ENCODE measurements at regions not wholly inside any gene's neighbourhood (a gene's known extent, or its start where the extent isn't known, plus 50 kb on each side); places are given as distances from the start of the nearest gene placed in this dataset.
A peak's percentile ranks its signal among the peaks of the same experiment; 100 is the strongest.
"Not testable (repeated sequence)": the region's sequence is repeated elsewhere in the genome, so short reads cannot be mapped to it uniquely, and the experiment has no call there.

DNA sequence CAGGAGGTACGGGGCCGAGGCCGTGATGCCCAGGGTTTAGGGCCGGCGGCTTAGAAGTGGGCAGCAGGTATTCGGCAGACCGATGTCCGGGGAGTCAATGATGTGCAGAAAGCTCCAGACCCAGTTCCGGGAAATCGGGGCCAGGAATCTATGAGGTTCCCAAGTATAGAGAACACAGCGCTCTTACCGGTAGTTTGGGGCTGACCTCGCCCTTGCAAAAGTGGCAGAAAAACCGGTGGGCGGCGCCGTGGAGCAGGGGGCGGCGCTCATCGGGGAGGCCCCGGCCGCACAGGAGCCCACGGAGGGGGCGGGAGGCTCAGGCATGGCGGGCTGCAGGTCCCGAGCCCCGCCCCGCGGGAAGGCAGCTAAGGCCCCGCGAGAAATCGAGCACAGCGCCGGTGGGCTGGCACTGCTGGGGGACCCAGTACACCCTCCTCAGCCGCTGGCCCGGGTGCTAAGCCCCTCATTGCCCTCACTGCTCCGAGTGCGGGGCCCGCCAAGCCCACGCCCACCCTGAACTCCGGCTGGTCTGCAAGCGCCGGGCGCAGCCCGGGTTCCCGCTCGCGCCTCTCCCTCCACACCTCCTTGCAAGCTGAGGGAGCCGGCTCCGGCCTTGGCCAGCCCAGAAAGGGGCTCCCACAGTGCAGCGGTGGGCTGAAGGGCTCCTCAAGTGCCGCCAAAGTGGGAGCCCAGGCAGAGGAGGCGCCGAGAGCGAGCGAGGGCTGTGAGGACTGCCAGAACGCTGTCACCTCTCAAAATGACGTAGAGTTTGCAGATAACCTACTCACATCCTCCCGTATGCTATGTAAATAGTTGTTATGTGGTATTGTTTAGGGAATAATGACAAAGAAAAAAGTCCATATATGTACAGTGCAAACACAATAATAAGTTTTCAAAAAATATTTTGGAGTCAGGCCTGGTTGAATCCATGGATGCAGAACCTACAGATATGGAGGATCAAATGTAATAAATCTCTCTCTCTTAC is 80.6 kb upstream of the NBPF20 start:
- POLR2A ChIA-PET; H3K36me3 Mint-ChIP-seq (ENCODE audit: low read depth); H3K4me1 Mint-ChIP-seq (ENCODE audit: low read depth); H3K27ac Mint-ChIP-seq; H3K4me3 Mint-ChIP-seq; DNase-seq; H3K27me3 Mint-ChIP-seq (ENCODE audit: low read depth); CTCF ChIA-PET; H3K9me3 Mint-ChIP-seq (ENCODE audit: insufficient read depth): not testable (repeated sequence)
- ATAC-seq: peak; percentile 65

DNA sequence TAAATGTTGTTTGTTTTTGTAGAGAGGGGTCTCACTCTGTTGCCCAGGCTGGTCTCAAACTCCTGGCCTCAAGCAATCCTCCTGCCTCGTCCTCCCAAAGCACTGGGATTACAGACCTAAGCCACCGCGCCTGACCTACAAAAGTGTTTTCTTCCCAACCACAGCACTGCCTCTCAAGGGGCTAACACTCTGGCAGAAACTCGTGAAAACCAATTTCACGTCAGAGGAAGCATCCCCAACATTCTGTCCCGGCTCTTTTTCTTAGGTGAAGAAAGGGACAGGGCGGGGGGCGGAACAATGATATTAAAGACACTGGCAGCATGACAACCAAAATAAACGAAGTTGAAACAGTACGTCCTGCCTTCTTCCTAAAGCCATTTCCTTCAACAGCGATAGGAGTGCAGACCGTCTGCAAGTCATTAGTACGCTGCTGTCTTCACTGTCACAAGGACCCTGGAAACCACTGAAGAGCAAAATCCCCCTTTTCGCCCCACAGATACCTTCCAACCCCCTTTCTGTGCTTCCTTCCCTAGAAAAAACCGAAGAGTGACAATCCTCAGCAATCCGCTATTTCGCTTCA is 79.5 kb upstream of the NBPF20 start:
- POLR2A ChIA-PET; H3K4me1 Mint-ChIP-seq (ENCODE audit: low read depth); DNase-seq; H3K4me3 Mint-ChIP-seq; H3K27me3 Mint-ChIP-seq (ENCODE audit: low read depth); H3K27ac Mint-ChIP-seq; H3K9me3 Mint-ChIP-seq (ENCODE audit: insufficient read depth); H3K36me3 Mint-ChIP-seq (ENCODE audit: low read depth); CTCF ChIA-PET: not testable (repeated sequence)
- peak; percentile 28 for ATAC-seq

DNA sequence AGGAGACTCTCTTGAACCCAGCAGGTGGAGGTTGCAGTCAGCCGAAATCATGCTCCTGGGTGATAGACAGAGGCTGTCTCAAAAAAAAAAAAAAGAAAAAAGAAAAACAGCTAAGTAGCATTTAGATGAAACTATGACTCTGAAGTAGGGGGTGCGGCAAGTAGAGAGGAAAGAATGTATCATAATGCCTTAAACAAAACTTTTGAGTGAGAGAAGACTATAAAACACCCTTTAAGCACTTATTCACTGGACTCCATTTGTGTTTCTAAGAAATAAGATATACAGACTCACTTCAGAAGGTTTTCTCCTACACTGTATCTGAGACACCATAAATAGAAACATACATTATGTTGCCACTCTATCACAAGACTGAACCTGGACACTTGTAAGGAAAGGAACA is 78.9 kb upstream of the NBPF20 start:
- H3K36me3 Mint-ChIP-seq (ENCODE audit: low read depth); H3K9me3 Mint-ChIP-seq (ENCODE audit: insufficient read depth); CTCF ChIA-PET; H3K27me3 Mint-ChIP-seq (ENCODE audit: low read depth); H3K4me1 Mint-ChIP-seq (ENCODE audit: low read depth); H3K4me3 Mint-ChIP-seq; POLR2A ChIA-PET; DNase-seq; H3K27ac Mint-ChIP-seq: not testable (repeated sequence)
- ATAC-seq: peak; percentile 18

DNA sequence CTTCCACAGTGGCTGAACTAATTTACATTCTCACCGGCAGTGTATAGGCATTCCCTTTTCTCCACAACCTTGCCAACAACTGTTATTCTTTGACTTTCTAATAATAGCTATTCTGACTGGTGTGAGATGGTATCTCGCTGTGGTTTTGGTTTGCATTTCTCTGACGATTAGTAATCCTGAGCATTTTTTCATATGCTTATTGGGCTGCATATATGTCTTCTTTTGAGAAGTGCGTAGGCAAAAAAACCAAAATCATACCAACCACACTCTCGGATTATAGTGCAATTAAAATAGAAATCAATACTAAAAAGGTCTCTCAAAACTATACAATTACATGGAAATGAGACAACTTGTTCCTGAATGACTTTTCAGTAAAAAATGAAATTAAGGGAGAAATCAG is 74.8 kb upstream of the NBPF20 start:
- H3K36me3 Mint-ChIP-seq (ENCODE audit: low read depth); H3K27ac Mint-ChIP-seq; H3K4me1 Mint-ChIP-seq (ENCODE audit: low read depth); ATAC-seq; H3K9me3 Mint-ChIP-seq (ENCODE audit: insufficient read depth); DNase-seq; CTCF ChIA-PET; POLR2A ChIA-PET; H3K4me3 Mint-ChIP-seq; H3K27me3 Mint-ChIP-seq (ENCODE audit: low read depth): not testable (repeated sequence)

DNA sequence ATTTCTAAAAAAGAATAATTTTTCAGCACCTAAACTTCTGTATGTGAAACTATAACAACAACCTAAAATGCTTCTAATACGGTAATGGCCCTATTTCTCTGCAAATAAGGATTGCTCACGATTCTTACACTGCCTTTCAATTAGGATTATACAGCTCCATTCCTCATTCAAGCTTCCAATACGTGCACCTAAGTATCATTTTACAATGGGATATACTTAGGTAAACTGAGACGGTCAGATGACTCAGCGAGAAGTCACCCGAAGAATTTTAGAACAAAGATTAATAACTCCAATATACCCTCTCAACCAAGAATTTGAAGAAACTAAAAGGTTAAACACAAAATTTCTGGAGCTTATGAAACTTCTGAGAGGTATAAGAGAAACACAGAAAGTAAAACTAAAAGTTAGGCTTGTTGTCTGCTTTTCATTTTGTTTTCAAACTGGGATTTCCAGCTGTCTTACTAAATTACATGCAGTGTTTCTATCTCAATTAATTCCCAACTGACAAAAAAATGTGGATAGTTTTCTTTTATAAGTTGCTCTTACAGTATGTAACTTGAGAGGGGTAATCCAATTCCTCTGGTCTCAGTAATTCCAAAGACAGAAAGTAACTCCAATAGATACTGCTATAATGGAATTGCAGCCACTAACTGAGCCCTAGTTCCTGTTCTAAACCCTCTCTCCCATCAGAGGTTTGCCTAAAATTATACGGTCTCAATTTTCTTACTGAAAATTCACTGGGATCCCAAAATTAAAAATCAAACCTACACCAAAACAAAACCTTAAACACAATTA is 69.9 kb upstream of the NBPF20 start:
- POLR2A ChIA-PET; H3K27me3 Mint-ChIP-seq (ENCODE audit: low read depth); H3K27ac Mint-ChIP-seq; H3K9me3 Mint-ChIP-seq (ENCODE audit: insufficient read depth); ATAC-seq; H3K4me3 Mint-ChIP-seq; H3K4me1 Mint-ChIP-seq (ENCODE audit: low read depth); CTCF ChIA-PET; DNase-seq; H3K36me3 Mint-ChIP-seq (ENCODE audit: low read depth): not testable (repeated sequence)

DNA sequence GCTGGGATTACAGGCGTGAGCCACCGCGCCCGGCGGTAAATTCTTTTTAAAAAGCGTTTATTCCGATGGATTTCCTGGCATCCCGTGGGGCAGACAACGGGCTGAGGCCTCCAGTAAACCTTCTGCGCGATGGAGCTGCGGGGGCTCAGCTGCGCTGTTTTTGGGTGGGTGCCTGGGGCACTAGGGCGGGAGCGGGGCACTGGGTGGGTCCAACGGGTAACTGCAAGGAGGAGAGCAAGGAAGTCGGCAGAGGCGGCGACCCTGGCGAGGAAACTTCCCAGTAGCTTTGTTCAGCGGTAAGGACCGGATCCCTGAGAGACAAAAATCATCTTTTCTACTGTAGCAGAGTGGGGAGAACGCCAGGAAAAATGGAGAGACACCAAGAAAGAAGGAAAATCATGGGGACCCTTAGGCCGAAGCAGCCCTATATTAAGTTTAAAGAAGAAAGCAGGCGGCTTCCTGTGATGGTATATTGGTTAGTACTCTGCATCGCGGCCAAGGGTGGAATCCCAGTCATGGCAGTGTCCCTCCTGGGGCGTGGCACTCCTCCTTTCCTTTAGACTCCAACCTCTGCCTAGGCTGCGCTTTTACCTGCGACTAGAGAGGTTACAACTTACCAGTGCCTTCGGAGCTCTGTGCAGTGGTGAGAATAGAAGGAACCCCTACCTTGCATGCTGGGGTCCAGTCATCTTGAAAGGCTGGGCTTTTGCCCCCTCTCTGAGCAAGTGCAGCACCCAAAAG is 63.0 kb upstream of the NBPF20 start:
- Mint-ChIP-seq H3K27me3 (ENCODE audit: low read depth) (peaks cover 15% of the 10 kb centered on the region), H3K4me3 (peak overlapping the region; percentile 38)
- H3K4me1 Mint-ChIP-seq (ENCODE audit: low read depth); CTCF ChIA-PET; H3K36me3 Mint-ChIP-seq (ENCODE audit: low read depth); POLR2A ChIA-PET; DNase-seq; H3K27ac Mint-ChIP-seq; ATAC-seq; H3K9me3 Mint-ChIP-seq (ENCODE audit: insufficient read depth): not testable (repeated sequence)

DNA sequence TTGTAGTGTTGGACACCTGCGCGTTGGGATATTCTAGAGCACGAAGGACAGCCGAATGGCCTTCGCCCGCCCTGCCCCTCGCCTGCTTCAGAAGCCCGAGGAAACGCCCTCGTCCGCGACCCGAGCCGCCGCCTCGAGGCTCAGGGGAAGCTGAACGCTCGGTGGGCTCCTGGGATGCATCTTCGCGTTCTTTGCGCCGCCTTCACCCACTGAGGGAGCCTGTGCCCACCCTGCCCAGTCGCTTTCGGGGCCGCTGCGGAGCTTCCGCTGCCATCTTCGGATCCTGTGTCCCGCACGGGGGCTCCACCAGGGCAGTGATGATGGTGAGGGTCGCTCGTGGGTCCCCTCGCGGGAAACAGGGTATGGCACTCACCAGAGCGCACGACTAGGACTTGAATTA is 61.8 kb upstream of the NBPF20 start:
- H3K4me1 Mint-ChIP-seq (ENCODE audit: low read depth); POLR2A ChIA-PET; H3K9me3 Mint-ChIP-seq (ENCODE audit: insufficient read depth); H3K27ac Mint-ChIP-seq; DNase-seq; H3K36me3 Mint-ChIP-seq (ENCODE audit: low read depth); CTCF ChIA-PET: not testable (repeated sequence)
- Mint-ChIP-seq H3K27me3 (ENCODE audit: low read depth) (peaks cover 20% of the 10 kb centered on the region), H3K4me3 (peak overlapping the region; percentile 8)
- ATAC-seq: peak; percentile 48

DNA sequence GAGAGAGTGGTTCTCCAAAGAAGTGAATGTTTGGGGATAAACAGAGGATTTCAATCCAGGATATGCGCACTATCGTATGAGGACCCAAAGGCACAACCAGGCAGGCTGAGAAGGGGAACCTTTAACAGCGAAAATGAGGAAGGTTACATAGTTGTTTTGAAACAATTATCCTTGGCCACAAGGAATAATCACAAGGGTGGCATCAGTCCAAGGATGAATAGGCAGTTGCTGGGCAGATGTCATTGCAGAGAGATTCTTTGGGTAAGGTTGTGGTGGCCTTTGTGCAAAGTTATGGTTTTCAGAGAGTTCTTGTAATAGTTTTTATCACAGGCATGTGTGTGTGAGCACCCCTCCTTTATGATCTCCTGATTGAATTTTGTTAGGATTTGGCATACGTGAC is 58.9 kb upstream of the NBPF20 start:
- H3K4me3 Mint-ChIP-seq; CTCF ChIA-PET; DNase-seq; H3K4me1 Mint-ChIP-seq (ENCODE audit: low read depth); POLR2A ChIA-PET; H3K36me3 Mint-ChIP-seq (ENCODE audit: low read depth); ATAC-seq; H3K9me3 Mint-ChIP-seq (ENCODE audit: insufficient read depth); H3K27ac Mint-ChIP-seq: not testable (repeated sequence)
- peaks cover 18% of the 10 kb centered on the region for H3K27me3 Mint-ChIP-seq (ENCODE audit: low read depth)

DNA sequence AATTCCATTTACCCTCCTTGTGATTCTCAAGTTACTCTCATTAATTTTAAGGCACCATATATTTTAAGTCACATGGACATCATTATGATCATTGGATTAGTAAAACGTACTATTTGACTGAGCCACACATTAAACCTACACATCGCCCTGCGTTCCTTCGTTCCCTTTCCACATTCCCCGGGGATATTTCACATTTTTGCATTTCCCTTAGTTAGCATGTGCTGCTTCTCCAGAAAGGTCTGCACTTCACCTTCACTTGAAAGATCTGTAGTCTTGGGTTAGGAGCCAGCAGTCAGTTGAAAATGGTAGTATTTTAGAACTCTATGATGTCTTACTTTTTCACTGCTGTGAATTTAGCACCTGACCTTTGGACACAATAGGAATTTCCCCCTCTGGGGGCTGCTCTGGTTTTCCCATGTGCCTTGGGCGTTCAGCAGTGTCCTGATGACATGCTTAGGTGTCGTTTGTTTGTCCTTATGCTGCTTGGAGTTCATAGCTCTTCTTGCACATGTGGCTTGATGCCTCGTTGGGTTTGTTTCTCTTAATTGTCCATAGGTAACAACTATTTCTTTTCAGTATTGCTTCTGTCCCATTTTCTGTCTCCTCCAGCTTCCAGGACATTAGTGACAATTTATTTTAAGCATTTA is 56.9 kb upstream of the NBPF20 start:
- H3K36me3 Mint-ChIP-seq (ENCODE audit: low read depth); DNase-seq; H3K4me1 Mint-ChIP-seq (ENCODE audit: low read depth); H3K27ac Mint-ChIP-seq; ATAC-seq; H3K9me3 Mint-ChIP-seq (ENCODE audit: insufficient read depth); CTCF ChIA-PET; POLR2A ChIA-PET; H3K4me3 Mint-ChIP-seq: not testable (repeated sequence)
- peaks cover 20% of the 10 kb centered on the region for H3K27me3 Mint-ChIP-seq (ENCODE audit: low read depth)

DNA sequence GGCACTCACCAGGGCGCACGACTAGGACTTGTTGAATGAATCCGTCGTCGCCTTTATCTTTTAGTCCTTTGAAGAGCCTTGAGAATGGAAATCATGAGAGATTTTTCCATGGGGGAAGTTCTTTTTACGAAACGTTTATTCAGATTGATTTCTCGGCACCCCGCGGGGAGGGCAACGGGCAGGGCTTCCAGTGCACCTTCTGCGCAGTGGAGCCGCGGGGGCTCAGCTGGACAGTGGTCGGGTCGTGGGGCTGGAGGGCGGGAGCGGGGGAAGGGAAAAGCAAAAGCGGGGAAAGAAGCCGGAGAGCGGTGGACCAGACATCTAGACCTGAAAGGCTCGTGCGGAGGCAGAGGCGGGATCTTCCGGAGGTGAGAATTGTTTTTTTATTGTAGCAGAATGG is 50.6 kb upstream of the NBPF20 start:
- ATAC-seq; DNase-seq; H3K36me3 Mint-ChIP-seq (ENCODE audit: low read depth); H3K4me1 Mint-ChIP-seq (ENCODE audit: low read depth); H3K4me3 Mint-ChIP-seq; H3K9me3 Mint-ChIP-seq (ENCODE audit: insufficient read depth); POLR2A ChIA-PET; H3K27ac Mint-ChIP-seq; CTCF ChIA-PET: not testable (repeated sequence)
- peaks cover 20% of the 10 kb centered on the region for H3K27me3 Mint-ChIP-seq (ENCODE audit: low read depth)

DNA sequence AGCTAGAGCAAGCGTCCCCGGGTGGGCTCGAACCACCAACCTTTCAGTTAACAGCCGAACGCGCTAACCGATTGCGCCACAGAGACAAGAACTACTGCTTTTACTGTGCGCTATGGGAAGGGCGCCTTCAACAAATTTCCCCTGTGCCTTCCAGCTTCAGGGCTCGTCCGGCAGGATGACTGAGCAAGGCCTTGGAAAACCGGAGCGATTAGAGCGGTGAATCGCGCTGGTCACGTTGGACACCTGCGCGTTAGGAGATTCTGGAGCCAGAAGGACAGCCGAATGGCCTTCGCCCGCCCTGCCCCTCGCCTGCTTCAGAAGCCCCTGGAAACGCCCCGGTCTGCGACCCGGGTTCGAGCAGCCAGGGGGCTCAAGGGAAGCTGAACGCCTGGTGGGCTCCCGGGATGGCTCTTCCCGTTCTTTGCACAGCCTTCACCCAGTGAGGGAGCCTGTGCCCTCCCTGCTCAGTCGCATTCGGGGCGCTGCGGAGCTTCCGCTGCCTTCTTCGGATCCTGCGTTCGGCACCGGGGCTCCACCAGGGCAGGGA is 50.0 kb upstream of the NBPF20 start:
- H3K36me3 Mint-ChIP-seq (ENCODE audit: low read depth); H3K4me1 Mint-ChIP-seq (ENCODE audit: low read depth); ATAC-seq; H3K27ac Mint-ChIP-seq; DNase-seq; CTCF ChIA-PET; H3K9me3 Mint-ChIP-seq (ENCODE audit: insufficient read depth); POLR2A ChIA-PET: not testable (repeated sequence)
- peak overlapping the region; percentile 40 for H3K4me3 Mint-ChIP-seq
- H3K27me3 Mint-ChIP-seq (ENCODE audit: low read depth): peaks cover 20% of the 10 kb centered on the region

Data from activated CD8-positive, alpha-beta T cell treated with anti-CD3 and anti-CD28 coated beads, Interleukin-2, amount 10 ng/mL, durations not matched to agents 7 days and 5 days (primary cell).